Neural cell (in vitro differentiated cells): ENCODE measurements at regions not wholly inside any gene's neighbourhood (a gene's known extent, or its start where the extent isn't known, plus 50 kb on each side); places are given as distances from the start of the nearest gene placed in this dataset.

Experiments
- CTCF ChIP-seq: fragments of 450-650 bp; IDR thresholded peaks from 2 replicates; pipeline ENCODE4 v1.5.1; 2014; ENCODE audit warnings: antibody characterized with exemption, mild to moderate bottlenecking, moderate library complexity; ENCODE audit not compliant: poor library complexity, severe bottlenecking
- EP300 ChIP-seq: fragments of 450-650 bp; conservative IDR thresholded peaks from 2 replicates; pipeline ENCODE4 v1.6.1; 2014; ENCODE audit warnings: antibody characterized with exemption, mild to moderate bottlenecking, moderate library complexity; ENCODE audit not compliant: poor library complexity, severe bottlenecking
- EZH2 ChIP-seq: fragments of 200-600, 300-800 bp; shearing (Covaris generic), sonication (generic); IDR thresholded peaks from 2 replicates; pipeline ENCODE4 v1.6.1; 2014; ENCODE audit warnings: antibody characterized with exemption, low read length, borderline replicate concordance, mild to moderate bottlenecking; ENCODE audit not compliant: insufficient read depth, poor library complexity, severe bottlenecking
- MXI1 ChIP-seq: fragments of 450-650 bp; conservative IDR thresholded peaks from 2 replicates; pipeline ENCODE4 v1.6.1; 2014; ENCODE audit warnings: antibody characterized with exemption, mild to moderate bottlenecking; ENCODE audit not compliant: poor library complexity, severe bottlenecking
- POLR2AphosphoS5 ChIP-seq: IDR thresholded peaks from 2 replicates; pipeline ENCODE4 v1.6.1; 2012
- RAD21 ChIP-seq: fragments of 450-650 bp; conservative IDR thresholded peaks from 2 replicates; pipeline ENCODE4 v1.6.1; 2014; ENCODE audit warnings: antibody characterized with exemption, mild to moderate bottlenecking, moderate library complexity
- REST ChIP-seq: IDR thresholded peaks from 2 replicates; pipeline ENCODE4 v1.6.1; 2012; ENCODE audit warnings: borderline replicate concordance
- SMC3 ChIP-seq: fragments of 450-650 bp; conservative IDR thresholded peaks from 2 replicates; pipeline ENCODE4 v1.6.1; 2014; ENCODE audit warnings: antibody characterized with exemption, mild to moderate bottlenecking, moderate library complexity; ENCODE audit not compliant: poor library complexity
- TAF1 ChIP-seq: IDR thresholded peaks from 2 replicates; pipeline ENCODE4 v1.6.1; 2012; ENCODE audit warnings: low read depth

- no peak for TF ChIP-seq EP300
- TF ChIP-seq CTCF, result no peak
- no peak for TF ChIP-seq POLR2AphosphoS5
- TF ChIP-seq REST, result no peak
- no peak for TF ChIP-seq TAF1
- no peak for TF ChIP-seq RAD21
- TF ChIP-seq EZH2, result no peak
- TF ChIP-seq SMC3, result no peak
- no peak for TF ChIP-seq MXI1
Observed at GRCh38 chr6:128648022-128648598, 127.7 kb upstream of the PTPRK start.
